K562 (cell line): ENCODE measurements at regions not wholly inside any gene's neighbourhood (a gene's known extent, or its start where the extent isn't known, plus 50 kb on each side); places are given as distances from the start of the nearest gene placed in this dataset.

ENCODE experiments used
- ATAC-seq: fragments of 200-7000 bp; cut with Tn5 transposase; 3 replicates; pipeline ENCODE4 v1.9.1; 2020; ENCODE audit warnings: moderate library complexity
- BruUV-seq: library from RNA; stranded (reverse); fragments of 400-500 nt; replicated peaks from 2 replicates; lab custom pipeline; 2021; lab: Mats Ljungman, UMichigan
- CTCF ChIA-PET: fragments of 300-600 bp; formaldehyde crosslinking; extraction: SDS; loops from one replicate; lab custom pipeline; 2021; ENCODE audit warnings: low intra/inter-chr PET ratio; lab: Yijun Ruan, JAX
- POLR2A ChIA-PET: fragments of 300-600, 350-650 bp; sonication (Branson Sonifier 250); formaldehyde crosslinking; extraction: SDS; loops from one replicate; lab custom pipeline; 2021; ENCODE audit warnings: antibody characterized with exemption, inconsistent platforms; lab: Yijun Ruan, JAX
- DNase-seq, 4 experiments: peaks; one replicate each; pipeline versions ENCODE4 v3.0.0 to v3.0.0-alpha.2; 2011 to 2018; ENCODE audit warnings: low spot score in 3 of 4, mixed read lengths in 3 of 4; ENCODE audit errors: extremely low read depth in 1 of 4
- FAIRE-seq: peaks from 2 replicates; lab custom pipeline; 2011; peaks lifted over from hg19 to GRCh38; lab: Jason Lieb, UNC
- H2AFZ ChIP-seq: 2 replicates; pipeline ENCODE4 v1.6.0; 2011; ENCODE audit warnings: low read depth, low read length, control low read depth, inconsistent platforms
- H3K27ac ChIP-seq: fragments of 200-600 bp; 3 replicates; pipeline ENCODE4 v1.8.0; 2011; ENCODE audit warnings: low read depth, mild to moderate bottlenecking, control low read depth, inconsistent platforms, low read length, moderate library complexity, mixed read lengths; ENCODE audit errors: extremely low read depth
- H3K27me3 ChIP-seq, 2 experiments: fragments of 300-600 bp in 1 of 2; 2 replicates in 1 of 2; 3 replicates in 1 of 2; pipeline versions ENCODE4 v1.6.0 to v1.8.0; 2011; ENCODE audit warnings: inconsistent platforms in 2 of 2, low read length in 2 of 2, mild to moderate bottlenecking in 1 of 2, mixed read lengths in 1 of 2, moderate library complexity in 1 of 2; ENCODE audit not compliant: control insufficient read depth in 2 of 2, insufficient read depth in 2 of 2
- H3K36me3 ChIP-seq: fragments of 300-600 bp; 3 replicates; pipeline ENCODE4 v1.8.0; 2011; ENCODE audit warnings: mild to moderate bottlenecking, low read length, inconsistent platforms; ENCODE audit not compliant: control insufficient read depth, insufficient read depth
- H3K4me1 ChIP-seq, 2 experiments: fragments of 200-600 bp in 1 of 2; replicated peaks in 1 of 2; 2 replicates in 1 of 2; 3 replicates in 1 of 2; pipeline versions ENCODE4 v1.5.1 to v1.8.0; 2011; ENCODE audit warnings: inconsistent platforms in 2 of 2, low read length in 2 of 2, mild to moderate bottlenecking in 1 of 2, mixed read lengths in 1 of 2, moderate library complexity in 1 of 2; ENCODE audit not compliant: control insufficient read depth in 2 of 2, insufficient read depth in 2 of 2
- H3K4me2 ChIP-seq: 2 replicates; pipeline ENCODE4 v1.6.1; 2011; ENCODE audit warnings: low read length, control low read depth, inconsistent platforms, mixed read lengths; ENCODE audit not compliant: insufficient read depth
- H3K4me3 ChIP-seq: fragments of 200-600 bp; sonication (generic), shearing (Covaris generic); 2 replicates; pipeline ENCODE4 v1.5.1; 2016; ENCODE audit warnings: control low read depth, inconsistent platforms
- H3K79me2 ChIP-seq: fragments of 200-600 bp; 3 replicates; pipeline ENCODE4 v1.8.0; 2011; ENCODE audit warnings: low read length, inconsistent platforms; ENCODE audit not compliant: control insufficient read depth, insufficient read depth
- H3K9ac ChIP-seq, 2 experiments: 2 replicates each; pipeline versions ENCODE4 v1.6.0 to v1.6.1; 2011; ENCODE audit warnings: low read depth in 2 of 2, low read length in 2 of 2, control low read depth in 1 of 2, inconsistent platforms in 1 of 2, mild to moderate bottlenecking in 1 of 2, mixed read lengths in 1 of 2; ENCODE audit not compliant: insufficient read depth in 1 of 2
- H3K9me1 ChIP-seq: one replicate; pipeline ENCODE4 v1.6.0; 2011; ENCODE audit warnings: inconsistent platforms, mild to moderate bottlenecking, low read length, moderate library complexity; ENCODE audit not compliant: control insufficient read depth, insufficient read depth
- H3K9me3 ChIP-seq: replicated peaks from 2 replicates; pipeline ENCODE4 v1.5.1; 2011; ENCODE audit warnings: low read depth, low read length, inconsistent platforms; ENCODE audit not compliant: control insufficient read depth, insufficient read depth
- H4K20me1 ChIP-seq: replicated peaks from 2 replicates; pipeline ENCODE4 v1.6.1; 2011; ENCODE audit warnings: low read length, inconsistent platforms, mixed read lengths; ENCODE audit not compliant: control insufficient read depth, insufficient read depth
- JUNB ChIP-seq: fragments of 450-650 bp; formaldehyde crosslinking; conservative IDR thresholded peaks from 2 replicates; pipeline ENCODE4 v1.4.0; 2020; ENCODE audit warnings: mild to moderate bottlenecking
- NFATC3 ChIP-seq: fragments of 450-650 bp; IDR thresholded peaks from 2 replicates; pipeline ENCODE4 v1.6.1; 2017; ENCODE audit warnings: mild to moderate bottlenecking
- NFIC ChIP-seq: fragments of 450-650 bp; IDR thresholded peaks from 2 replicates; pipeline ENCODE4 v1.6.1; 2017; ENCODE audit warnings: mild to moderate bottlenecking, inconsistent platforms
- PCBP1 ChIP-seq: fragments of 200-400 bp; formaldehyde crosslinking; IDR thresholded peaks from 2 replicates; pipeline ENCODE4 v1.6.1; 2018; ENCODE audit warnings: mild to moderate bottlenecking, low read depth, low read length; ENCODE audit not compliant: poor library complexity, severe bottlenecking
- PHF20 ChIP-seq: fragments of 450-650 bp; IDR thresholded peaks from 2 replicates; pipeline ENCODE4 v1.6.1; 2018; ENCODE audit not compliant: partially characterized antibody
- POU5F1 ChIP-seq: fragments of 150-350 bp; IDR thresholded peaks from 2 replicates; pipeline ENCODE4 v1.6.1; 2014; ENCODE audit warnings: borderline replicate concordance, low read length, low read depth, mild to moderate bottlenecking; ENCODE audit not compliant: partially characterized antibody
- PYGO2 ChIP-seq: fragments of 450-650 bp; IDR thresholded peaks from 2 replicates; pipeline ENCODE4 v1.6.1; 2016; ENCODE audit warnings: mild to moderate bottlenecking, missing genetic modification characterization, moderate library complexity, missing compliant biosample characterization
- ZFPM2 ChIP-seq: fragments of 250-450 bp; sonication (Bioruptor Pico); IDR thresholded peaks from 2 replicates; pipeline ENCODE4 v1.5.1; 2022; ENCODE audit warnings: mild to moderate bottlenecking
- ZNF184 ChIP-seq: sonication (generic); formaldehyde crosslinking; IDR thresholded peaks from 2 replicates; pipeline ENCODE4 v1.5.0; 2020; ENCODE audit warnings: missing genetic modification reagents
- ZNF274 ChIP-seq: IDR thresholded peaks from 2 replicates; pipeline ENCODE4 v1.6.1; 2011; ENCODE audit warnings: low read depth, mild to moderate bottlenecking, low read length, moderate library complexity, borderline replicate concordance
- WGBS: fragments of 100-300 bp; shearing (Covaris generic); methylation state at CpG from one replicate; pipeline ENCODE4 v1.1.6; 2016; ENCODE audit warnings: low coverage, mixed read lengths; ENCODE audit not compliant: insufficient coverage; ENCODE audit errors: missing lambda C conversion rate; 5-methylcytosine and 5-hydroxymethylcytosine counted together
- in situ Hi-C: fragments of 300-500 bp; cut with MboI; formaldehyde crosslinking; loops from 4 replicates; pipeline ENCODE4 v1.15.0; 2018; ENCODE audit warnings: inconsistent platforms, mixed read lengths
- intact Hi-C: fragments of 100-400 bp; cut with micrococcal nuclease; formaldehyde crosslinking; loops from 2 replicates; pipeline ENCODE4 v1.14.2; 2022
- TF ChIP-seq, protein P1 (sequence below), 2 experiments: fragments of 450-650 bp in 1 of 2; IDR thresholded peaks; 2 replicates each; pipeline ENCODE4 v1.6.1; 2011 to 2017; ENCODE audit warnings: low read depth in 2 of 2, antibody characterized with exemption in 1 of 2, borderline replicate concordance in 1 of 2, low read length in 1 of 2, mild to moderate bottlenecking in 1 of 2, mixed read lengths in 1 of 2; ENCODE audit not compliant: control insufficient read depth in 1 of 2
- TF ChIP-seq, protein P2 (sequence below), 3 experiments: IDR thresholded peaks in 2 of 3; conservative IDR thresholded peaks in 1 of 3; 2 replicates each; pipeline ENCODE4 v1.5.1; 2011 to 2012; ENCODE audit warnings: low read length in 3 of 3, mild to moderate bottlenecking in 3 of 3, control low read depth in 2 of 3, improper control_type of control experiment in 1 of 3, inconsistent platforms in 1 of 3, low read depth in 1 of 3, mixed read lengths in 1 of 3, moderate library complexity in 1 of 3; ENCODE audit not compliant: insufficient read depth in 2 of 3

DNA sequence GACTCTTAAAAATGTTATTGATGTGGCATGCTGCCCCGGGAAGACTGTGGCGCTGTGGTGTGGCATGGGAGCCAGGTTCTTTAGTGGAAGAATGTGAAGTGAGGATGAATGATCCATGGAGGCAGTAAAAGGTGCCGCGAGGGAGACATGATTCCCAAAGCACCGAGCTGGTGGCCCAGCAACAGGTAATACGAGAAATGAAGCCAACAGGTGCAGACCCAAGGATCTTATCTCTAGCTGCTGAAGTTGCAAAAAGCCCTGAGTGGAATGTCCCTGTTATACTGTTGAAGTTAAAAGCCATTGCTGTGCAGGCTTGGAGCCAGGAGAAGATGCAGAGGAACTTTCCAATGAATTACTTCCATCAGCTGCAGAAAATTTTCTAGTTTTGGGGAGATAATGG lies 53.5 kb downstream of the OR2B6 start:
- H4K20me1 ChIP-seq = no peaks in the 10 kb centered on the region
- ChIA-PET POLR2A (interaction anchor here (0.5 to 1.2 kb wide), 2 partner anchors 16 to 100 kb away, joined by 3 read pairs; no protein-coding TSS in a partner anchor), CTCF (no interaction called here)
- TF ChIP-seq, protein P1, sequence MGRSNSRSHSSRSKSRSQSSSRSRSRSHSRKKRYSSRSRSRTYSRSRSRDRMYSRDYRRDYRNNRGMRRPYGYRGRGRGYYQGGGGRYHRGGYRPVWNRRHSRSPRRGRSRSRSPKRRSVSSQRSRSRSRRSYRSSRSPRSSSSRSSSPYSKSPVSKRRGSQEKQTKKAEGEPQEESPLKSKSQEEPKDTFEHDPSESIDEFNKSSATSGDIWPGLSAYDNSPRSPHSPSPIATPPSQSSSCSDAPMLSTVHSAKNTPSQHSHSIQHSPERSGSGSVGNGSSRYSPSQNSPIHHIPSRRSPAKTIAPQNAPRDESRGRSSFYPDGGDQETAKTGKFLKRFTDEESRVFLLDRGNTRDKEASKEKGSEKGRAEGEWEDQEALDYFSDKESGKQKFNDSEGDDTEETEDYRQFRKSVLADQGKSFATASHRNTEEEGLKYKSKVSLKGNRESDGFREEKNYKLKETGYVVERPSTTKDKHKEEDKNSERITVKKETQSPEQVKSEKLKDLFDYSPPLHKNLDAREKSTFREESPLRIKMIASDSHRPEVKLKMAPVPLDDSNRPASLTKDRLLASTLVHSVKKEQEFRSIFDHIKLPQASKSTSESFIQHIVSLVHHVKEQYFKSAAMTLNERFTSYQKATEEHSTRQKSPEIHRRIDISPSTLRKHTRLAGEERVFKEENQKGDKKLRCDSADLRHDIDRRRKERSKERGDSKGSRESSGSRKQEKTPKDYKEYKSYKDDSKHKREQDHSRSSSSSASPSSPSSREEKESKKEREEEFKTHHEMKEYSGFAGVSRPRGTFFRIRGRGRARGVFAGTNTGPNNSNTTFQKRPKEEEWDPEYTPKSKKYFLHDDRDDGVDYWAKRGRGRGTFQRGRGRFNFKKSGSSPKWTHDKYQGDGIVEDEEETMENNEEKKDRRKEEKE (IDR thresholded peaks at IDR 0.05; ENCODE audit: borderline replicate concordance in 1 of 2, control insufficient read depth in 1 of 2, low read depth in 2 of 2, low read length in 1 of 2) = no peak
- no peak for TF ChIP-seq NFATC3
- TF ChIP-seq JUNB = no peak
- no peak for TF ChIP-seq NFIC
- TF ChIP-seq, protein P2, sequence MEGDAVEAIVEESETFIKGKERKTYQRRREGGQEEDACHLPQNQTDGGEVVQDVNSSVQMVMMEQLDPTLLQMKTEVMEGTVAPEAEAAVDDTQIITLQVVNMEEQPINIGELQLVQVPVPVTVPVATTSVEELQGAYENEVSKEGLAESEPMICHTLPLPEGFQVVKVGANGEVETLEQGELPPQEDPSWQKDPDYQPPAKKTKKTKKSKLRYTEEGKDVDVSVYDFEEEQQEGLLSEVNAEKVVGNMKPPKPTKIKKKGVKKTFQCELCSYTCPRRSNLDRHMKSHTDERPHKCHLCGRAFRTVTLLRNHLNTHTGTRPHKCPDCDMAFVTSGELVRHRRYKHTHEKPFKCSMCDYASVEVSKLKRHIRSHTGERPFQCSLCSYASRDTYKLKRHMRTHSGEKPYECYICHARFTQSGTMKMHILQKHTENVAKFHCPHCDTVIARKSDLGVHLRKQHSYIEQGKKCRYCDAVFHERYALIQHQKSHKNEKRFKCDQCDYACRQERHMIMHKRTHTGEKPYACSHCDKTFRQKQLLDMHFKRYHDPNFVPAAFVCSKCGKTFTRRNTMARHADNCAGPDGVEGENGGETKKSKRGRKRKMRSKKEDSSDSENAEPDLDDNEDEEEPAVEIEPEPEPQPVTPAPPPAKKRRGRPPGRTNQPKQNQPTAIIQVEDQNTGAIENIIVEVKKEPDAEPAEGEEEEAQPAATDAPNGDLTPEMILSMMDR (IDR thresholded peaks at IDR 0.05 in 2 of 3, conservative IDR thresholded peaks at IDR 0.05 in 1 of 3; ENCODE audit: insufficient read depth in 2 of 3, low read depth in 1 of 3, low read length in 3 of 3) = no peak
- TF ChIP-seq PCBP1 = no peak
- no peak for TF ChIP-seq ZNF274
- TF ChIP-seq PHF20 = no peak
- no peak for TF ChIP-seq POU5F1
- TF ChIP-seq PYGO2 (tag) = no peak
- TF ChIP-seq ZFPM2 (CRISPR knock-in tag) = no peak
- TF ChIP-seq ZNF184 (CRISPR knock-in tag) = no peak
- no peak overlapping the region for H3K27ac ChIP-seq
- no peak overlapping the region for H3K4me2 ChIP-seq
- ATAC-seq (no peak), DNase-seq (no peak), FAIRE-seq (no peak)
- in situ Hi-C loops = no loop called here
- H3K4me3 ChIP-seq = no peak overlapping the region
- no peaks in the 10 kb centered on the region for H3K79me2 ChIP-seq
- H3K27me3 ChIP-seq = no peaks in the 10 kb centered on the region
- H3K36me3 ChIP-seq = no peaks in the 10 kb centered on the region
- H3K9me1 ChIP-seq = no peaks in the 10 kb centered on the region
- H2AFZ ChIP-seq = no peak overlapping the region
- no TSS peak for BruUV-seq
- H3K9ac ChIP-seq = no peak overlapping the region
- WGBS = 12% methylated on average over 6 of the region's 6 CpGs
- no peaks in the 10 kb centered on the region; a peak in 1 of 5 replicates for H3K4me1 ChIP-seq
- intact Hi-C loops = no loop called here
- no peaks in the 10 kb centered on the region for H3K9me3 ChIP-seq
